GM12874 (cell line): ENCODE measurements at regions not wholly inside any gene's neighbourhood (a gene's known extent, or its start where the extent isn't known, plus 50 kb on each side); places are given as distances from the start of the nearest gene placed in this dataset.

Experiments
- CTCF ChIP-seq: IDR thresholded peaks from 2 replicates; pipeline ENCODE4 v1.5.1; 2011; ENCODE audit warnings: low read depth, mild to moderate bottlenecking, control low read depth, low read length, moderate library complexity; ENCODE audit not compliant: insufficient read depth

- no peak for TF ChIP-seq CTCF
Measured at GRCh38 chrY:19095460-19095859, 321.9 kb upstream of the HSFY2 start.

- TF ChIP-seq CTCF, result no peak
Measured at GRCh38 chrY:19083006-19083405, 309.5 kb upstream of the HSFY2 start.

- no peak for TF ChIP-seq CTCF
Measured at GRCh38 chrY:19077698-19078113, 304.2 kb upstream of the HSFY2 start.

GRCh38 chrY:19076846-19077697 lies 303.5 kb upstream of the HSFY2 start:
- TF ChIP-seq CTCF, result no peak

- TF ChIP-seq CTCF, result no peak
Measured at GRCh38 chrY:19075471-19076253, 302.1 kb upstream of the HSFY2 start.

- TF ChIP-seq CTCF, result no peak
Measured at GRCh38 chrY:19067435-19067834, 293.9 kb upstream of the HSFY2 start.

GRCh38 chrY:19066447-19067190 lies 293.1 kb upstream of the HSFY2 start:
- no peak for TF ChIP-seq CTCF
